Epithelial cell of proximal tubule (primary cell): ENCODE measurements at regions not wholly inside any gene's neighbourhood (a gene's known extent, or its start where the extent isn't known, plus 50 kb on each side); places are given as distances from the start of the nearest gene placed in this dataset.

Experiments
- DNase-seq: peaks from one replicate; pipeline ENCODE4 v3.0.0-alpha.2; 2011; ENCODE audit warnings: low read depth
- H3K4me3 ChIP-seq: 2 replicates; pipeline ENCODE4 v1.5.1; 2011; ENCODE audit warnings: low read depth, mild to moderate bottlenecking, low read length
- TF ChIP-seq, protein P1 (sequence below): conservative IDR thresholded peaks from 2 replicates; pipeline ENCODE4 v1.5.1; 2012; ENCODE audit warnings: low read depth, mild to moderate bottlenecking, low read length

DNA sequence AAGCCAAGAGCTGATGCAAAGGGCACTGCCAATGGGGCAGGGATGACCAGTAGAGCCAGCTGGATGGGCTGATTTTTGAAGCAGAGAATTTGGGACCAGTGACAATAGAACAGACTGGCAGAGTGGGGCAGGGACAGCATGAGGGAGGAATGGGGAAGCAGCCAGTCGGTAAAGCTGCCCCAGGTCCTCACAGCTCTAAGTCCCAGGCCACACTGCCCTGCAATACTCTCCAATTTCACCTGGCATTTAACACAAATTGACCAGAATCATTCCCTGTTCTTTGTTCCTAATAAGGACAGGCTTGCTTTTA, 186.9 kb downstream of the CTTN start:
- TF ChIP-seq, protein P1, sequence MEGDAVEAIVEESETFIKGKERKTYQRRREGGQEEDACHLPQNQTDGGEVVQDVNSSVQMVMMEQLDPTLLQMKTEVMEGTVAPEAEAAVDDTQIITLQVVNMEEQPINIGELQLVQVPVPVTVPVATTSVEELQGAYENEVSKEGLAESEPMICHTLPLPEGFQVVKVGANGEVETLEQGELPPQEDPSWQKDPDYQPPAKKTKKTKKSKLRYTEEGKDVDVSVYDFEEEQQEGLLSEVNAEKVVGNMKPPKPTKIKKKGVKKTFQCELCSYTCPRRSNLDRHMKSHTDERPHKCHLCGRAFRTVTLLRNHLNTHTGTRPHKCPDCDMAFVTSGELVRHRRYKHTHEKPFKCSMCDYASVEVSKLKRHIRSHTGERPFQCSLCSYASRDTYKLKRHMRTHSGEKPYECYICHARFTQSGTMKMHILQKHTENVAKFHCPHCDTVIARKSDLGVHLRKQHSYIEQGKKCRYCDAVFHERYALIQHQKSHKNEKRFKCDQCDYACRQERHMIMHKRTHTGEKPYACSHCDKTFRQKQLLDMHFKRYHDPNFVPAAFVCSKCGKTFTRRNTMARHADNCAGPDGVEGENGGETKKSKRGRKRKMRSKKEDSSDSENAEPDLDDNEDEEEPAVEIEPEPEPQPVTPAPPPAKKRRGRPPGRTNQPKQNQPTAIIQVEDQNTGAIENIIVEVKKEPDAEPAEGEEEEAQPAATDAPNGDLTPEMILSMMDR: no peak
- DNase-seq: no peak
- no peak overlapping the region for H3K4me3 ChIP-seq

DNA sequence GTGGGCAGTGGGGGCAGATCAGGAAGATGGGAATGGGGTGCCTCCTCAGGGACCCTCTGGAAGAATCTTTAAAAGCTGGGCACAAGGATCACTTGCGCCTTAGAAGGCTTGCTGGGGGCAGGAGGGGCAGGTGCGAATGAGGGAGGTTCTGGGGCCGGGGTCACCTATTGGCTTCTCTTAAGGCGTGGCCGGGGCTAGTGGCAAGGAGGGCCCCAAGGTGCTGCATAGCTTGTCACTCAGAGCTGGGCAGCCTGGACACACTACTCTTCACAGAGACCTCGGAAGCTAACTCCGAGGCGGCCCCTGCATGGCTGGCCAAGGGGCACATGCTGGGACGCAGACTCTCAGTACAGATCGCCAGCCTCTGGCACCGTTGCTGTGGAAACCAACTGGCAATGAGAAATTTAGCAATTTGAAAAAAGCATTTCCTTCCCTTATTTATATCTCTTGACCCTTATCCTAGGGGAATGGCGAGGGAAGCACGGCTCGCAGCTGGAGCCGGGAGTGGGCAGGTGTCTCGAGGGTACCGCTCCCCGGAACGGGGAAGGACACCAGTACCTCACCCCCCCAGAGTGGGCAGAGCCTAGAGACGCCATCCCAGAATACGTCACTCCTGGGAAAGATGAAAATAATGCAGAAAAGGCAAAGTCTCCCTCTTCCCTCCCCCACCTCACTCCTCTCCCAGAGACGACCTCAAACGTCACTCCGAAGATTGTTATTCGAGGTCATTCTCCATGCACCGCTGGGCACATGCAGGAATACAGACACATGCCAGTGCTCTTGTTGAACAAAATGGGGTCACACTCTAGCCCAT, 188.1 kb downstream of the CTTN start:
- TF ChIP-seq, protein P1: no peak
- no peak overlapping the region for H3K4me3 ChIP-seq
- DNase-seq: no peak

DNA sequence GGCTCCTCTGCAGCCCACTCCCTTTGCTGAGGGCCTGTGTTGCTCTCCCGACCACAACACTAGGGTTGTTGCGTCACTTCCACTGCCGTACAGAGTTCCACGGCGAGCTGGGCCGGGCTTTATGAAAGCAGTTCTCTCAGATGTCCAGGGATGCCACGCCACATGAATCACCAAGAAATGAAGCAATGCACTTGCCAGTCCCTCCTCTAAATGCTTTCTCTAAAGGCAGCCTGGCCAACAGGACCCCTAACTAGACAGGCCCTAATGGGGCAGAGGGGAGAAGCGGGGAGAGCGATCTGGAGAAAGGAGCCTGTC, 188.7 kb downstream of the CTTN start:
- no peak overlapping the region for H3K4me3 ChIP-seq
- DNase-seq: no peak
- TF ChIP-seq, protein P1: no peak

DNA sequence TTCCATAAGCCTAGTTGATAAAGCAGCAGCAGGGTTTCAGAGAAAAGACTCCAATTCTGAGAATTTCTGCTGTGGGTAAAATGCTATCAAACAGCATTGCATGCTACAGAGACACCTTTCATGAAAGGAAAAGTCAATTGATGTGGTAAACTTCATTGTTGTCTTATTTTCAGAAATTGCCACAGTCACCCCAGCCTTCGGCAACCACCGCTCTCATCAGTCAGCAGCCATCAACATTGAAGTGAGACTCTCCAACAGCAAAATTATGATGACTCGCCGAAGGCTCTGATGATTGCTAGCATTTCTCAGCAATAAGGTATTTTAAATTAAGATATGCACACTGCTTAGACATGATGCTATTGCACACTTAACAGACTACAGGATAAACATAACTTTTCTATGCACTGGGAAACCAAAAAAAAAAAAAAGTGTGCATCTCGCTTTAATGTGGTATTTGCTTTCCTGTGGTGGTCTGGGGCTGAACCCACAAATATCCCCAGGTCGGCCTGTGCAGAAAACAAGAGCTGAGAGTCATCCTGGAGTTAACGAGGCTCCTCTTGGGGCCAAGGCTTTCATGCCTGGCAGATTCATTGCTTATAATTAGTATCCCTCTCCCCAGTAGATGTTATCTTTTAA, 192.1 kb downstream of the CTTN start:
- DNase-seq: no peak
- no peak overlapping the region for H3K4me3 ChIP-seq
- TF ChIP-seq, protein P1: no peak

GRCh38 chr11:70592641-70593165, 194.4 kb downstream of the CTTN start:
- H3K4me3 ChIP-seq: no peak overlapping the region
- TF ChIP-seq, protein P1: no peak
- DNase-seq: no peak

DNA sequence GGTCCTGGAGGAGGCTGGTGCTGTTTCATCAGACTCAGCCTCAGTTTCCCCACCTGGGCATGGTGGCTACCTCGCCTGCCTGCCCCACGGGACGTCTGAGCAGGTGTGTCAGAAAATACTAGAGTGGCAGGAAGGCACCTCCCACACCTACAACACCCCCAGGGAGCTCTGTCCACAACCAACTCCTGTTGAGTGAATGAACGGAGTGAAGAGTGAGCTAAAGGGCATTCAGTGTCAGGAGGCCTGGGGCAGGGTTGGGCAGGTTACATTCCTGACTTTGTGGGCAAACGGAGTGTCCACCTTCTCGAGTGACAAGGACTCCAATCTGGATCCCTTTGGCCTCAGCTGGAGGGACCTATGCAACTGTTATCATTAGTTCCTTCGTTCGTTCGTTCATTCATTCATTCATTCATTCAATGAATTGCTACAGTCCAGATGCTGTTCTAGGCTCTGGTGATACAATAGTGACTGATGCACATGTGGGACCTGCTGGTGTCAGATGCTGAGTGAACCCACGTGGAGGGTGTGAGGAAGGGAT, 195.2 kb downstream of the CTTN start:
- H3K4me3 ChIP-seq: no peak overlapping the region
- DNase-seq: no peak
- TF ChIP-seq, protein P1: no peak
